ENCODE measurements at regions not wholly inside any gene's neighbourhood (a gene's known extent, or its start where the extent isn't known, plus 50 kb on each side); places are given as distances from the start of the nearest gene placed in this dataset.

DNA sequence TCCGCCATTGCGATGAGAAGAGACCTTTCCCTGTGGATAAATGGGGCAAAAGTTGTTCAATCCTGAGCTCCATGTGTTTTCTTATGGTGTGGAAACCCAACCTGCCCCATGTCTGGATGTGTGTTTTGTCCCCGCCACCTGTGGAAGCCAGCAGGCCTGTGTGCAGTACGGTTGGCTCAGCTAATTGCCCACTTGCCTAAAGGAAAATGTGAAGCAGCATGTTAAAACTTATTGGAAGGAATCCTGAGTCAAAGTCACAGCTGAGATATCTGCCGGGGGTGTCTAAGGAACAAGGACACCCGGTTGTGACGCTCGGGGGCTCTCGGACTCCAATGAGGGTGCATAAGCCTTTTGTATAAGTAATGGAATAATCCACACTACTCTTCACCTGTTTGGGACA is 361.1 kb upstream of the IRX1 start:
- no peak for DNase-seq
- Histone ChIP-seq H3K9me3 (no peaks in the 10 kb centered on the region), H3K36me3 (no peaks in the 10 kb centered on the region), H3K4me1 (no peaks in the 10 kb centered on the region), H3K4me3 (no peak overlapping the region), H3K27ac (no peak overlapping the region), H3K27me3 (no peaks in the 10 kb centered on the region)
- FAIRE-seq, result no peak
- no peak for ATAC-seq
- TF ChIP-seq, protein P1, sequence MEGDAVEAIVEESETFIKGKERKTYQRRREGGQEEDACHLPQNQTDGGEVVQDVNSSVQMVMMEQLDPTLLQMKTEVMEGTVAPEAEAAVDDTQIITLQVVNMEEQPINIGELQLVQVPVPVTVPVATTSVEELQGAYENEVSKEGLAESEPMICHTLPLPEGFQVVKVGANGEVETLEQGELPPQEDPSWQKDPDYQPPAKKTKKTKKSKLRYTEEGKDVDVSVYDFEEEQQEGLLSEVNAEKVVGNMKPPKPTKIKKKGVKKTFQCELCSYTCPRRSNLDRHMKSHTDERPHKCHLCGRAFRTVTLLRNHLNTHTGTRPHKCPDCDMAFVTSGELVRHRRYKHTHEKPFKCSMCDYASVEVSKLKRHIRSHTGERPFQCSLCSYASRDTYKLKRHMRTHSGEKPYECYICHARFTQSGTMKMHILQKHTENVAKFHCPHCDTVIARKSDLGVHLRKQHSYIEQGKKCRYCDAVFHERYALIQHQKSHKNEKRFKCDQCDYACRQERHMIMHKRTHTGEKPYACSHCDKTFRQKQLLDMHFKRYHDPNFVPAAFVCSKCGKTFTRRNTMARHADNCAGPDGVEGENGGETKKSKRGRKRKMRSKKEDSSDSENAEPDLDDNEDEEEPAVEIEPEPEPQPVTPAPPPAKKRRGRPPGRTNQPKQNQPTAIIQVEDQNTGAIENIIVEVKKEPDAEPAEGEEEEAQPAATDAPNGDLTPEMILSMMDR (IDR thresholded peaks at IDR 0.05), result no peak
- 82 to 91% methylated on average over 9 of the region's 9 CpGs for WGBS, 2 donors
- intact Hi-C loops (cut with DNase I), result no loop called here

DNA sequence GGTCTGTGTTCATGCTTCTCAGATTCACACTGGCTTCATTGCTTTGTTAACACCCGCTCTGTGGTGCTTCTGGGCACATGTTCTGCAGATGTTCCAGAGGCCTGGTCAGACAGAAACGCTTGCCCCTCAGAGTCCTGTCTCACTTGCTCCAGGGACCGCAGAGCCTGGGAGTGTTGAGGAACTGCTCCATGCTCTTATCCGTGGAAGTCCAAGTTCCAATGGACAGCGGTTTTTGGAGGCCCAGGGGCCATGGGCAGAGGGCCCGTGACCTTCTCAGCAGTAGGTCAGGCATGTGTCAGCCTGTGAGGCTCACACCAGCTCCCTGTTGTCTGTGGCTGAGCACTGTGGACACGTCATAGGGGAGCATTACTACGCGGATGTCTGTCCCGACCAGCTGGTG is 364.7 kb upstream of the IRX1 start:
- Histone ChIP-seq H3K4me3 (no peak overlapping the region), H3K4me1 (no peaks in the 10 kb centered on the region), H3K9me3 (no peaks in the 10 kb centered on the region), H3K36me3 (no peaks in the 10 kb centered on the region), H3K27ac (no peak overlapping the region), H3K27me3 (no peaks in the 10 kb centered on the region)
- DNase-seq (no peak), FAIRE-seq (no peak), ATAC-seq (no peak)
- intact Hi-C loops (cut with DNase I), result no loop called here
- 64 to 80% methylated on average over 10 of the region's 10 CpGs for WGBS, 2 donors
- TF ChIP-seq, protein P1 (IDR thresholded peaks at IDR 0.05), result no peak

DNA sequence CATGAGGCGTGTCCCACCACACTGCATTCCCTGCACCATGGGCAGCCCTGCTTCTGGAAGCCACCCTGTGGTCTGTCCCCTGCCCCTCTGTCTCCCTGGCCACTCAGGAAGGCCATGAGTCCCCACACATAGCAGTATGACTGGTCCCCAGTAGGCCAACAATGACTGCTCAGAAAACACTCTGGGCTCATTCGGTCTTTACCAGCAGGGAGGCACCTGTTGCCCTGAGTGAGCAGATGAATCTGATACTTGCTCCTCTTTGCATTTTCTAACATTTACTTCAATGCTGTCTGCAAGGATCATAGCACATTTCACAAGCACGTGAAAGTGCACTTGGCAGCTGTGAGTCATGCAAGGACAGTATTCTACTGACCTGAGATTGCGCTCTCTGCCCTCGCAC is 365.4 kb upstream of the IRX1 start:
- no peaks in the 10 kb centered on the region for H3K36me3 ChIP-seq
- no peaks in the 10 kb centered on the region for H3K9me3 ChIP-seq
- TF ChIP-seq, protein P1 (IDR thresholded peaks at IDR 0.05), result no peak
- H3K4me1 ChIP-seq, result no peaks in the 10 kb centered on the region
- 59 to 75% methylated on average over 5 of the region's 5 CpGs for WGBS, 2 donors
- no peaks in the 10 kb centered on the region for H3K27me3 ChIP-seq
- intact Hi-C loops (cut with DNase I), result no loop called here
- DNase-seq, result no peak
- FAIRE-seq, result no peak
- ATAC-seq, result no peak
- no peak overlapping the region for H3K4me3 ChIP-seq
- no peak overlapping the region for H3K27ac ChIP-seq

DNA sequence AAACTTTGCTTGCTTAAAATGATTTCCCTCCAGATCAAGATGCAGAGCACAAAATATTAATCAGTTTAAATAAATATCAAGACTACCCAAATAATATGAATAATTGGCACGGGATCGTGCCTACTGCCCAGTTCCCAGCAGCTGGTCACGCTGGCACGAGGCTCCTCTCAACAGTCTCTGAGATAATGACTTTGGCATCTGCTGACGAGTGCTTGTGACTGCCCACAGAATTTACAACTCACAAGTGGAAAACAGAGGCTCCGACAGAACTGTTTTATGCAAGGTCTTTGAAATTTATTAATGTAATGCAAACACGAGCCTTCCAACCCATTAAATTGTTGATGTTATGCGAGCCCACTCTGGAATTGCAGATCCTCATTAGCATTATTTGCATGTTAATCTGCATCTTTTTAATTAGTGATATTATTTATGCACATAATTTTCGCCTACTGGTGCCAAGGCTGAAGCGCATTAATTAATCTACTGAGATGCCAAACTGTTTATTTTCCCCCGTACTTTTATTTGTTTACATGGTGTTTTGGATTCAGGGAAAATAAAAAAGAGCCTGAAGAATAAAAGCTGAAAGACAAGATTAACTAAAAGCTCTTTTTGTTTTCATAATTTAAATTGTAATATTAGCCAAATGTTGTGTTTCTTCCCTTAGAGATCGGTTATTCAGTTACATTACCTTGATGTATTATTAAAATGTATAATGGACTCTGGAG is 369.3 kb upstream of the IRX1 start:
- no peak overlapping the region for H3K4me3 ChIP-seq
- H3K9me3 ChIP-seq, result no peaks in the 10 kb centered on the region
- 45 to 50% methylated on average over 12 of the region's 12 CpGs for WGBS, 2 donors
- TF ChIP-seq, protein P1 (IDR thresholded peaks at IDR 0.05), result no peak
- no peaks in the 10 kb centered on the region for H3K36me3 ChIP-seq
- no peak overlapping the region for H3K27ac ChIP-seq
- no peaks in the 10 kb centered on the region for H3K27me3 ChIP-seq
- ATAC-seq, result no peak
- no peak for DNase-seq
- no peak for FAIRE-seq
- H3K4me1 ChIP-seq, result no peaks in the 10 kb centered on the region
- intact Hi-C loops (cut with DNase I), result no loop called here

DNA sequence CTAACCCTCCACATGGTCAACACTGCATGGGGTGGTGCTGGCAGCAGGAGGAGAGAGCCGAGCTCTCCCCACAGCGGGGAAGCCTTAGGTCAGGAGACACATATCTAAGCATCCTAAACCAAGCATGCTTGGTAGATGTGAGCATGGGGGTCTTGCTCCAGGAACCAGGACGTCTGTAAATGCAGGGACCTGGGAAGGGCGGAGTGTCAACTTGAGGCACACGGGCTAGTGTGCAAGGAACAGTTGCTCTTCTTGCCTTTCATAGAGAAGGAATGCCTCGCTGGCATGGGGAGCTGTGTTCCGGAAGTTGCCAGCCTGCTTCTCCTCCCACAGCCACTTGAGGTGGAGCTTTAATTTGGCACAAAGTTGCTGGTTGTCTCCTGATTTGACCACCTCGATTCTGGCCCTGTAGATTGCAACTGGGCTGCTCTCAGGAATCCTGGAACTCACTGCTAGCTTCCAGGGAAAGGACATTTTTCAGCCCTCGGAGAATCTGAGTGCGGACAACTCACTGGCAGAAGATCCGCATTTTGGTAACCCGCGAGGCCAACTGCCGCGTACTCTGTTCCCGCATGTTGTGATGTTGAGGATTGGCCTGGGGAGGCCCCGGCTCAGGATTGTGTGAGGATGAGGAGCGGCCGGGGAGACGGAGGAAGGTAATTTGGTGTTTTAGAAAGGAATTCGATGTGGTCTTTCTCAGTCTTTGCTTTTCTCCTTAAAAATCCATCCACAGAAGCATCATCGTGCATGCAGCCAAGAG is 370.3 kb upstream of the IRX1 start:
- intact Hi-C loops (cut with DNase I), result no loop called here
- no peaks in the 10 kb centered on the region for H3K27me3 ChIP-seq
- FAIRE-seq, result no peak
- H3K27ac ChIP-seq, result no peak overlapping the region
- no peaks in the 10 kb centered on the region for H3K4me1 ChIP-seq
- 65 to 73% methylated on average over 22 of the region's 22 CpGs for WGBS, 2 donors
- no peaks in the 10 kb centered on the region for H3K36me3 ChIP-seq
- no peak overlapping the region for H3K4me3 ChIP-seq
- TF ChIP-seq, protein P1 (IDR thresholded peaks at IDR 0.05), result no peak
- DNase-seq, result no peak
- H3K9me3 ChIP-seq, result no peaks in the 10 kb centered on the region
- ATAC-seq, result no peak

Measured in pancreas (tissue), 10 donors.